GM23338 (cell line): ENCODE measurements at regions not wholly inside any gene's neighbourhood (a gene's known extent, or its start where the extent isn't known, plus 50 kb on each side); places are given as distances from the start of the nearest gene placed in this dataset.

ENCODE experiments used
- CTCF ChIP-seq, 2 experiments: fragments of 200-600 bp in 1 of 2; sonication (generic) in 1 of 2; conservative IDR thresholded peaks; 2 replicates each; pipeline versions ENCODE4 v1.5.1 to v1.6.1; 2016 to 2017; ENCODE audit warnings: antibody characterized with exemption in 2 of 2, low read depth in 2 of 2, mild to moderate bottlenecking in 2 of 2, moderate library complexity in 1 of 2
- ETS1 ChIP-seq: IDR thresholded peaks from 2 replicates; pipeline ENCODE4 v1.6.1; 2016; ENCODE audit warnings: antibody characterized with exemption
- EZH2 ChIP-seq: fragments of 200-600 bp; sonication (generic); IDR thresholded peaks from one replicate; pipeline ENCODE4 v1.8.0; 2017; ENCODE audit warnings: antibody characterized with exemption, mild to moderate bottlenecking, low read depth; ENCODE audit not compliant: unreplicated experiment
- EZH2phosphoT487 ChIP-seq: fragments of 200-600 bp; sonication (generic); IDR thresholded peaks from one replicate; pipeline ENCODE4 v1.8.1; 2018; ENCODE audit warnings: antibody characterized with exemption; ENCODE audit not compliant: unreplicated experiment
- POLR2AphosphoS5 ChIP-seq: IDR thresholded peaks from 2 replicates; pipeline ENCODE4 v1.6.1; 2016; ENCODE audit warnings: antibody characterized with exemption, low read depth
- STAT1 ChIP-seq: IDR thresholded peaks from one replicate; pipeline ENCODE4 v1.6.1; 2016; ENCODE audit warnings: antibody characterized with exemption; ENCODE audit not compliant: unreplicated experiment
- ZNF114 ChIP-seq: fragments of 250-450 bp; sonication (Bioruptor Pico); IDR thresholded peaks from 2 replicates; pipeline ENCODE4 v1.5.0; 2020; ENCODE audit warnings: mild to moderate bottlenecking, moderate library complexity
- ZNF331 ChIP-seq: fragments of 250-450 bp; sonication (Bioruptor Pico); IDR thresholded peaks from 2 replicates; pipeline ENCODE4 v1.5.0; 2020; ENCODE audit warnings: low read depth, mild to moderate bottlenecking, moderate library complexity
- ZNF462 ChIP-seq: fragments of 250-450 bp; sonication (Bioruptor Pico); IDR thresholded peaks from 2 replicates; pipeline ENCODE4 v1.5.0; 2020; ENCODE audit warnings: mild to moderate bottlenecking, moderate library complexity

GRCh38 chr7:438361-438760, 81.3 kb downstream of the PDGFA start (continued):
- TF ChIP-seq ZNF462 (CRISPR knock-in tag), result no peak
- TF ChIP-seq EZH2phosphoT487, result no peak
- no peak for TF ChIP-seq ETS1
- TF ChIP-seq STAT1, result no peak
- TF ChIP-seq CTCF (conservative IDR thresholded peaks at IDR 0.05; ENCODE audit: low read depth in 2 of 2), result no peak
- no peak for TF ChIP-seq ZNF114
- no peak for TF ChIP-seq EZH2
- no peak for TF ChIP-seq ZNF331
- TF ChIP-seq POLR2AphosphoS5, result no peak
